Sigmoid colon (tissue), 6 donors: ENCODE measurements at regions not wholly inside any gene's neighbourhood (a gene's known extent, or its start where the extent isn't known, plus 50 kb on each side); places are given as distances from the start of the nearest gene placed in this dataset.

Experiments used
- DNase-seq: peaks from one replicate; pipeline ENCODE4 v3.0.0-alpha.2; 2019
- H3K27ac ChIP-seq, 4 donors: fragments of 200-600 bp; sonication (generic); one replicate each; pipeline ENCODE4 v1.5.1; 2016 to 2019; ENCODE audit warnings: mild to moderate bottlenecking in 1 of 4
- H3K27me3 ChIP-seq, 3 donors: fragments of 200-600 bp; sonication (generic); one replicate each; pipeline ENCODE4 v1.5.1; 2019; ENCODE audit warnings: mild to moderate bottlenecking in 1 of 3
- H3K36me3 ChIP-seq, 4 donors: fragments of 200-600 bp; sonication (generic); one replicate each; pipeline ENCODE4 v1.5.1; 2016 to 2019
- H3K4me1 ChIP-seq, 4 donors: fragments of 200-600 bp; sonication (generic); one replicate each; pipeline ENCODE4 v1.5.1; 2017 to 2019
- H3K4me3 ChIP-seq, 4 donors: fragments of 200-600 bp; sonication (generic); one replicate each; pipeline ENCODE4 v1.5.1; 2017 to 2019; ENCODE audit warnings: mild to moderate bottlenecking in 2 of 4, moderate library complexity in 1 of 4
- H3K9me3 ChIP-seq, 4 donors: fragments of 200-600 bp in 3 of 4; sonication (generic) in 3 of 4; one replicate each; pipeline versions ENCODE4 v1.5.1 to v1.6.1; 2013 to 2019
- CTCF ChIP-seq, 4 experiments: fragments of 450-650 bp in 3 of 4; fragments of 200-600 bp in 1 of 4; IDR thresholded peaks; one replicate each; pipeline ENCODE4 v1.5.1; 2016 to 2019; ENCODE audit warnings: antibody characterized with exemption in 4 of 4, mild to moderate bottlenecking in 3 of 4, moderate library complexity in 2 of 4
- EP300 ChIP-seq, 4 donors: sonication (generic); formaldehyde crosslinking; IDR thresholded peaks; one replicate each; pipeline ENCODE4 v1.6.1; 2017; ENCODE audit warnings: antibody characterized with exemption in 4 of 4
- POLR2A ChIP-seq, 2 donors: fragments of 450-650 bp; IDR thresholded peaks; one replicate each; pipeline ENCODE4 v1.6.1; 2016; ENCODE audit warnings: antibody characterized with exemption in 2 of 2, mild to moderate bottlenecking in 2 of 2, moderate library complexity in 2 of 2
- POLR2AphosphoS5 ChIP-seq, 4 donors: sonication (generic); formaldehyde crosslinking; IDR thresholded peaks; one replicate each; pipeline ENCODE4 v1.6.1; 2017; ENCODE audit warnings: antibody characterized with exemption in 4 of 4
- WGBS, 2 donors: extraction: QIAGEN DNeasy Blood & Tissue Kit; methylation state at CpG; one replicate each; pipeline ENCODE4 v1.1.7; 2013; 5-methylcytosine and 5-hydroxymethylcytosine counted together
- intact Hi-C: fragments of 100-400 bp; cut with DNase I; formaldehyde crosslinking; loops from one replicate; pipeline ENCODE4 v1.15.1; 2023
- donor health status: healthy with polysubstance abuse.
- donor health status: healthy.

DNA sequence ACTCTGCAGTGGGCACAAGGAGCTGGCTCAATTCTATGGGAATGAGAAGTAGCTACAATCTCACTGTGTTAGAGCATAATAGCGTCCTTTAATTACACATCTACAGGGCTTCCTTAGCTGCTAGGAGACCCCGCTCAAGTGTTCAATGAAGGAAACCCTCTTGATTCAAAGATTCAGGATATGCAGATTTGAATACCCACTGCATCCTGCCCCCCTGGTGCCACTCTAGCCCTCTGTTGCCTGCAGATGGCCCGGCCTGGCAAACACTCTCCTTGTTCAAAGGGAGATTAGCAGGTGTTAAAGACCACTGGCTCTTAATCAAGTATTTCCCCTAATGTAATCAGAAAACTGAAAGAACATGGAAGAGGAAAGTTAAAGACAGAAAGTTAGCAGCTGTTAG is 356.6 kb downstream of the VGLL3 start:
- no peak for TF ChIP-seq POLR2A (IDR thresholded peaks at IDR 0.05)
- no peak for TF ChIP-seq POLR2AphosphoS5 (IDR thresholded peaks at IDR 0.05)
- no peak for TF ChIP-seq EP300 (IDR thresholded peaks at IDR 0.05)
- no peak for TF ChIP-seq CTCF (IDR thresholded peaks at IDR 0.05)
- Histone ChIP-seq H3K27me3 (no peaks in the 10 kb centered on the region), H3K4me3 (no peak overlapping the region), H3K9me3 (no peaks in the 10 kb centered on the region), H3K36me3 (no peaks in the 10 kb centered on the region), H3K27ac (no peak overlapping the region), H3K4me1 (no peaks in the 10 kb centered on the region)
- whole genome bisulfite sequencing, 2 donors = 71 to 81% methylated on average over 3 of the region's 3 CpGs
- intact Hi-C loops = no loop called here
- DNase-seq = no peak

GRCh38 chr3:86629511-86629910 is 361.4 kb downstream of the VGLL3 start:
- WGBS, 2 donors = 38 to 69% methylated on average over 4 of the region's 4 CpGs
- intact Hi-C loops = no loop called here
- no peak for DNase-seq
- Histone ChIP-seq H3K9me3 (no peaks in the 10 kb centered on the region), H3K36me3 (no peaks in the 10 kb centered on the region), H3K27me3 (no peaks in the 10 kb centered on the region), H3K4me3 (no peak overlapping the region), H3K4me1 (no peaks in the 10 kb centered on the region), H3K27ac (no peak overlapping the region)
- no peak for TF ChIP-seq POLR2A (IDR thresholded peaks at IDR 0.05)
- no peak for TF ChIP-seq POLR2AphosphoS5 (IDR thresholded peaks at IDR 0.05)
- TF ChIP-seq CTCF (IDR thresholded peaks at IDR 0.05) = no peak
- no peak for TF ChIP-seq EP300 (IDR thresholded peaks at IDR 0.05)

GRCh38 chr3:86624192-86624591 is 366.8 kb downstream of the VGLL3 start:
- H3K27ac ChIP-seq = no peak overlapping the region
- H3K4me3 ChIP-seq = no peak overlapping the region
- H3K27me3 ChIP-seq = no peaks in the 10 kb centered on the region
- no peaks in the 10 kb centered on the region for H3K4me1 ChIP-seq
- H3K36me3 ChIP-seq = no peaks in the 10 kb centered on the region
- WGBS, 2 donors = 90 to 94% methylated on average over 2 of the region's 2 CpGs
- intact Hi-C loops = no loop called here
- TF ChIP-seq POLR2A (IDR thresholded peaks at IDR 0.05) (no peak), EP300 (IDR thresholded peaks at IDR 0.05) (no peak), POLR2AphosphoS5 (IDR thresholded peaks at IDR 0.05) (no peak), CTCF (IDR thresholded peaks at IDR 0.05) (no peak)
- no peak for DNase-seq
- no peaks in the 10 kb centered on the region for H3K9me3 ChIP-seq

- Histone ChIP-seq H3K36me3 (no peaks in the 10 kb centered on the region), H3K4me1 (no peaks in the 10 kb centered on the region), H3K27ac (no peak overlapping the region), H3K4me3 (no peak overlapping the region), H3K27me3 (no peaks in the 10 kb centered on the region), H3K9me3 (no peaks in the 10 kb centered on the region)
- no peak for TF ChIP-seq POLR2A (IDR thresholded peaks at IDR 0.05)
- TF ChIP-seq CTCF (IDR thresholded peaks at IDR 0.05) = no peak
- TF ChIP-seq EP300 (IDR thresholded peaks at IDR 0.05) = no peak
- no peak for TF ChIP-seq POLR2AphosphoS5 (IDR thresholded peaks at IDR 0.05)
- 60 to 69% methylated on average over 5 of the region's 5 CpGs for WGBS, 2 donors
- no peak for DNase-seq
- intact Hi-C loops = no loop called here
Observed at GRCh38 chr3:86618706-86619105, 372.2 kb downstream of the VGLL3 start.

DNA sequence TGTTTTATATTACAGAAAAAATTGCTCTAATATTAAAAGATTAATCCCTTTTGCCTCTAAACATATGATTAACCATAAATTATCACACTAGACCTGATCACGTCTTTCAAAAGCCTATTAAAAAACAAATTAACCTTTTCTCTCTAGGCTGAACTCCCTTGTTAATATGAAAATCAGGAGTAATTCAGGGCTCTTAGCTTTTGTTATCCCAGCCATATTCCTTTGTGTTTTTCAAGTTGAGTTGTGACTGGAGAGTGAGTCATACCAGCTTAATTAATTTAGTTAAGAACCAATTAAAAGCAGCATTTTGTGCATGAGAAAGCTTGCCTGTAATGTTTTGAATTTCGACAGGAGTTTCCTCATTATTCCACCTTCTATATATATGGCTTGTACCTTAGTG is 385.8 kb downstream of the VGLL3 start:
- no peaks in the 10 kb centered on the region for H3K36me3 ChIP-seq
- TF ChIP-seq CTCF (IDR thresholded peaks at IDR 0.05) (no peak), EP300 (IDR thresholded peaks at IDR 0.05) (no peak), POLR2AphosphoS5 (IDR thresholded peaks at IDR 0.05) (no peak)
- no peak overlapping the region for H3K4me3 ChIP-seq
- 56 to 71% methylated on average over 2 of the region's 2 CpGs for WGBS, 2 donors
- H3K4me1 ChIP-seq = no peaks in the 10 kb centered on the region
- H3K27ac ChIP-seq = no peak overlapping the region
- H3K9me3 ChIP-seq = no peaks in the 10 kb centered on the region
- intact Hi-C loops = no loop called here
- no peak for DNase-seq
- no peaks in the 10 kb centered on the region for H3K27me3 ChIP-seq
